H1 (cell line): ENCODE measurements at regions not wholly inside any gene's neighbourhood (a gene's known extent, or its start where the extent isn't known, plus 50 kb on each side); places are given as distances from the start of the nearest gene placed in this dataset.

ENCODE experiments used
- CEBPB ChIP-seq: IDR thresholded peaks from 2 replicates; pipeline ENCODE4 v1.6.1; 2012; ENCODE audit warnings: low read depth, low read length
- EGR1 ChIP-seq: IDR thresholded peaks from 2 replicates; pipeline ENCODE4 v1.6.1; 2011; ENCODE audit warnings: low read depth, low read length, borderline replicate concordance
- YY1 ChIP-seq: IDR thresholded peaks from 2 replicates; pipeline ENCODE4 v1.6.1; 2011; ENCODE audit warnings: low read depth, mild to moderate bottlenecking, low read length
- ZNF274 ChIP-seq: IDR thresholded peaks from 2 replicates; pipeline ENCODE4 v1.7.0; 2012; ENCODE audit warnings: low read length, borderline replicate concordance; ENCODE audit errors: extremely low read depth

GRCh38 chr20:6916938-6917337 lies 149.5 kb downstream of the BMP2 start (continued):
- TF ChIP-seq YY1 (no peak), ZNF274 (no peak), CEBPB (no peak), EGR1 (no peak)
